HG03439 (cell line): ENCODE measurements at regions not wholly inside any gene's neighbourhood (a gene's known extent, or its start where the extent isn't known, plus 50 kb on each side); places are given as distances from the start of the nearest gene placed in this dataset.

Source experiments
- ATAC-seq: cut with Tn5 transposase; IDR thresholded peaks from one replicate; pipeline ENCODE4 v1.9.1; 2021; ENCODE audit warnings: mild to moderate bottlenecking, moderate library complexity; ENCODE audit not compliant: unreplicated experiment

DNA sequence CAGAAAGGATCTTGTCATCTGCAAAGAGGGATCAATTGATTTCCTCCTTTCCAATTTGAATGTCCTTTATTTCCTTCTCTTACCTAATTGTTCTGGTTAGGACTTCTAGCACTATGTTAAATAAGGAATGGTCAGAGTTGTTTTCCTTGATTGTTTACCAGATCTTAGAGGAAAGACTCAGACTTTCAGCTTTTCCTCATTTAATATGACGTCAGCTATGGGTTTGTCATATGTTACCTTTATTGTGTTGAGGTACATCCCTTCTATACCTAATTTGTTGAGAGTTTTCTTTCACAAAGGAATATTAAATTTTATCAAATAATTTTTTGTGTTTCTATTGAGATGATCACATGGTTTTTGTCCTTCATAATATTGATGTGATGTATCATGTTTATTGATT lies 656.5 kb upstream of the GRAMD2B start:
- no peak for ATAC-seq

DNA sequence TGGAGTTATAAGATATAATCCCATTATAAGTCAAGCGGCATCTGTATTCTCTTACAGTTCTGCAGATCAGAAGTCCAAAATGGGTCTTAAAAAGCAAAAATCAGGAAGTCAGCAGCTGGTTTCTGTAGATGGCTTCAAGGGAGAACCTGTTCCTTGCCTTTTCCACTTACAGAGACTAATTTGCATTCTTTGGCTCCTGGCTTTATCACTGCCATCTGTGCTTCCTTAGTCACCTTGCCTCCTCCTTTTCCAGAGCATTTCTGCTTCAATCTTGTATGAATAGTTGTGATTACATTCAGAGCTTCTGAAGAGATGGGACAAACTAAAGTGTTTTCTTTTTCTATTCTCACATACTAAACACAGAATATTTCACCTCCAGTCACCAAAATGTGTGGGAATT lies 647.3 kb upstream of the GRAMD2B start:
- no peak for ATAC-seq

DNA sequence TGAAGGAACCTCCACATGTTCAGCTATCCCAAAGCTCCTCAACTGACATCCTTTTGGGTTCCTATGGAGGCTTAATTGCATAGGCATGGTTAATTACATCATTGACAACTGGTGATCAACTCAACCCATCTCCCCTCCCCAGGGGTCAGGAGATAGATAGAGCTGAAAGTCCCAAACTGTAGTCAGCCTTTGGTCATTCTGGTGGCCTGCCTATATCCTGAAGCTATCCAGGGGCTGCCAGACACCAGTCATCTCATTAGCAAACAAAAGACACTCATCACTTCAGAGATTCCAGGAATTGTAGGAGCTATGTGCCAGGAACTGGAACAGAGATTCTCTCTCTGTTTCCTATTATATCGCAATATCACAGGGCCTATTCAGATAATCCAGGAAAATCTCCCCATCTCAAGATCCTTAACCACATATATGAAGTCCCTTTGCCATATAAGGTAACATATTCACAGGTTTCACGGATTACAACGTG lies 646.5 kb upstream of the GRAMD2B start:
- no peak for ATAC-seq

DNA sequence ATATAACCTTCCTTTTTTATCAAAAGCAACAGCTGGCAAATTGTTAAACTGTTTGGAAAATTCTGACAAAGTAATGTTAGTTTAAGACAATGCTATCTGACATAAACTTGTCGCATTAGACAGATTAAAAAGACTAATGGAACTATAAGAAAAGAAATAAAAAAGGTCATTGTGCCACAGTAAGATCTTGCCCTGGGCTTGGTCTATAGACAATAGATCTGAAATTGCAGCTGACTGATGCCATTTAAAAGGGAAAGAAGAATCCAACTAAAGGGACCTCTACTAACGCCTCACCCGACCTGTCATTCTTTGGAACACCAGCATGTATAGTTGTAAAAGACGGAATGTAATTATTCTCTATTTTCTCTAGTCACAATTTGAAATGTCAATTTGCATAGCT lies 644.4 kb upstream of the GRAMD2B start:
- no peak for ATAC-seq

DNA sequence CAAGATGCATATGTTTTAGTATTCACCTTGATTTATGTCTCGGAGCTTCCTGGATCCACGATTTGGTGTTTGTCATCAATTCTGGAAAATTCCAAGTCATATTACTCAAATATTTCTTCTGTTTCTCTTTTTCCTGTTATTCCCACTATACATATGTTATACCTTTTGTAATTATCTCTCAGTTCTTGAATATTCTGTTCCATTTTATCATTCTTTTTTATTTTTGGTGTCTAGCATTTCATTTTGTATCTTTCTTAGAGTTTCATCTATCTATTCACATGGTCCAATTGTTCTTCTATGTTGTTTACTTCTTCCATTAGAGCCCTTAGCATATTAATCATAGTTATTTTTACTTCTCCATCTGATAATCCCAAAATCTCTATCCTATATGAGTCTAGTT lies 637.8 kb upstream of the GRAMD2B start:
- ATAC-seq = no peak

DNA sequence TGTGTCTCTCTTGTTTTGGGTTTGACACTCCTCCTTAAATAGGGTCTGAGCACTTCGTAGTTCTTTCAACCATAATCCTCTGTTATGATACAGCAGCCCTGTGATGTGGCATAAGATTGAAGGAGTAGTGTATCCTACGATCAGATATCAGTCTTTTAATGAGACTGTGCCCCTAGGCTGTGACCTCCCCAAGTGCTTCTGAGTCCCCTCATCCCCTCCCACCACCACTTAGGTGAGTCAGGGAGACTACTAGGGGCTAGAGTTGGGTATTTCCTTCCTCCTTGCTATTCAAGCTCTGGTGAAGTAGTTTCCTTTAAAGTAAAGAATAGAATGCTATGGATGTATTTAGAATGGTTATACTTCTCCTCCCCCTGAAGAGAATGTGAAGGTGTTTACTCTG lies 637.2 kb upstream of the GRAMD2B start:
- no peak for ATAC-seq

DNA sequence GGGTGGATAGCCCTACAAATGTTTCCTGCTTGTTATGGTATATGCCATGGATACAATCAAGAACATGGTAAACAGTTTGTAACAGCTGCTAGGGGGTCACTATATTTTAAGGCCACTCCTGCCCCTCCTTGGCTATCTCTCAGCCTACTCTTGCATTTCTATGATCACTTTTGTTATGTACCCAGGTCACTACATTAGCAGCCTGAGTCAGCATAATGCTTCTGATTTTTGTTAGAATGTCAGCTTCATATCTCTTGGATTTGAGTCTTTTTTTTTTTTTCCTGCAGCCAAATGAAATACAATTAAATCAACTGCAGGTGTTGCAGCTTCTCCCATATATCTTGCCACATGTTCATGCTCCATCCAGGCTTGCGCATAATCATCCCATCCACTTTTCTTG lies 629.7 kb upstream of the GRAMD2B start:
- ATAC-seq = no peak

DNA sequence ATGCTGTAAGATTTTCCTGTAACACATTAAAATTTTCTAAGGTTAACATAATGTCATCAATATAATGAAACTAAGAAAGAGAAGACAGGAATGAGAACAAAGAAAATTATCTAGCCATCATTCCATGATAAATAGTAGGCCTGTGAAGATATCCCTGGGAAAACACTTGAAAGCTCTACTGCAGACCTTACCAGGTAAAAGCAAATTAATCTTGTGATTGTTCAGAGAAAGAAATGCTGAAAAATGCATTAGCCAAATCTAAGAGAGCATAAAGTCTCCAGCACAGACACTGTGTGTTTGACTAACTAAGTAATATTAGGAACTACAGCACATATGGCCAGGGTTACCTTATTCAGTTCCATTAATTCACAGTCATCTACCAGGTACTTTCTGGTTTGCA lies 628.3 kb upstream of the GRAMD2B start:
- no peak for ATAC-seq

DNA sequence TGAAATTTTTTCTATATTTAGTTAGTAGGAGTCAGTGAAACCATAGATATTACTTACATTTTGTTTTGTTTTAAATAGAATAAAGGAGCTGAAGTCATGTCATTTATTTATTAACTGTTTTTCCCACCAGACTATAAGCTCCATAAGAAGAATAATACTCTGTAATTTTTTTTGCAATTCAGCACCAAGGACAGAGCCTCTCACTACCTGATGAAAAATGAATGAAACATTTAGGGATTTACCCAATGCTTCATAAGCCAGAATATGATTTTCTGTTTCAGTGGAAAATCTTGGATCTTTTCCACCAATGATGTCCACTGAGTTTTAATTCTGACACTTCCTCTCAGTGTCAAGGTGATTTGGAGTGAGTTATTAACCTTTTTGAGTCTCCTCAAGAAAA lies 624.9 kb upstream of the GRAMD2B start:
- ATAC-seq = no peak

DNA sequence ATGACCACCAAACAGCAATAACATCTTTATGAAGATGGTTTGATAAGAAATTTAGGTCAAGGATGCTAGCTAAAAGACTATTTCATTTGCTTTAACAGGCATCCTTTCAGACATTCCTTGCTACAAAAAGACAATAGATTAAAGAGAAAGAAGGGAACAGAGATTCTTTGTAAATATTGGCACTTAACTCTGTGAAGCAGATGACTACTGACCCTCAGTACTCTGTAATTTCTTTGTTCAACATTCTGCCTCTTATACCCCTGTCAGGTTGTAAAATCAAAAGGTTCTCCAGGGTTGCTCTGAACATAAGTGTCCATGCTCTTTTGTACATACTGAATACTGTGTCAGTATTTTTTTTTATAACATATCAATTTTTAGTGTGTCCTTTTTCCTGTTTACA lies 610.6 kb upstream of the GRAMD2B start:
- ATAC-seq = no peak

DNA sequence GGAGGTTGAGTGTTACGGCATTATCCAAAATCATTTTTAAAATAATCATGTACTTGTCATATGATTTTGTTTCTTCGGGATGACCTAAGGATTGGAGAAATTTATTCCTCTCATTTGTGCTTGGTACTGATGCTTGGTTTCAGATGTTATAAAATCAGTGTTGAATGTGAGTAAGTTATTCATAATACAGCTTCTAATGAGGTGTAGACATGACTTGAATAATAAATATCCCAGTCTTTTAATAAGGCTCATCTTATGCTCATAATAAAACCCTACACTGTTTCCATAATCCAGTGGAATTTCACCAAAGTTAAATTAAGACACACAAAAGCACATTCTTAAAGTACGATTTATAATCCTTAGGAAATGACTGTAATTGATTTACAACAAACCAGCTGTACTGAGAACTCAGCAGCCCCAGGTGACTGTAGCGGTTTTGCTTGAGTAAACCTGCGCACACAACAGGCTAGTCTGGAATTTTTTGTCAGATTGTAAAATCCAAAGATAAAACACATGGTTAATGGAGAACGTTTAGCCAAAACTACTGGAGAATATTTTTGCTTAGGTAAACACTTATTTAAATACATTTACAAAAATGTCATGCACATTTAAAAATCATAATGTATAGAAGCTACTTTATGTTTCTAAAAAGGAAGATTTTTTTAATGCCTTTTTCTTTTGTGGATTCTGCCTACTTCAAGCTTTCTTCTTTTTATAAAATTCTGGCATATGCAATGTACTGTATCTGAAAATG lies 609.8 kb upstream of the GRAMD2B start:
- no peak for ATAC-seq

DNA sequence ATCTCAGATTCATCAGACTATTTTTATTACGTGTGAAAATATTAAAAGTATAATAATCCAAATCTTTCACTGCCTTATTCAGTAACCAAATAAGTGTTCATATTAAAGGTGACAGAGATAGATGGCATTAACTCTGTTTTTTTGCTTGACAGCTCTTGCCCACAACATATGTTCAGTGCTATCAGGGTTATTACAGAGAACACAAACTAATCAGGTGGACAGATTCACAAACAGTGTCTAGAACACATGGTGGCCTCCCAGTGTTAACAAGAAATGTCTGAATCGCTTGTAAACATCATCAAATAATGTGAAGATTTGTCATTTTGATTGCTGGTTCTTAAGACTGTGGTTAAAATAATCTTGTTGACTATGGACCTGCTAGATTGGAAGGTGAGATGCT lies 609.1 kb upstream of the GRAMD2B start:
- ATAC-seq = no peak

DNA sequence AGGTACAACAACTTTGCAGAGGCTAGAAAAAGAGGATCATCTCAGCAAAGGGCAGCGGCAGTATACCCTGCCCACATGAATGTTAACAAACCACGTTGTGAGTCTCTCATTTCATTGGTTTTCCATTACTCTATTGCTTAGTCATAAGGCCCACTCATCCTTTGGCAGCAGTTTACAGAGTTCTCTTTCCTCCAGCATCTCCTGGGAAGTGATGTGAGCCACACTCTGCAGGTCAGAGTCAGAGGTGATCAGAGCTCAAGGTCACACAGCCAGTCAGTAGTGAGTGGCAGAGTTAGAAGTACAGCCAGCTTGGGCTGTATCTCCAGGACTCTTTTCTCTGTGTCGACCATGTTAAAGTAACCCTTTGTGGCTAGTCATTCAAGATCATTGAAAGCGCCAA lies 599.6 kb upstream of the GRAMD2B start:
- ATAC-seq = no peak

DNA sequence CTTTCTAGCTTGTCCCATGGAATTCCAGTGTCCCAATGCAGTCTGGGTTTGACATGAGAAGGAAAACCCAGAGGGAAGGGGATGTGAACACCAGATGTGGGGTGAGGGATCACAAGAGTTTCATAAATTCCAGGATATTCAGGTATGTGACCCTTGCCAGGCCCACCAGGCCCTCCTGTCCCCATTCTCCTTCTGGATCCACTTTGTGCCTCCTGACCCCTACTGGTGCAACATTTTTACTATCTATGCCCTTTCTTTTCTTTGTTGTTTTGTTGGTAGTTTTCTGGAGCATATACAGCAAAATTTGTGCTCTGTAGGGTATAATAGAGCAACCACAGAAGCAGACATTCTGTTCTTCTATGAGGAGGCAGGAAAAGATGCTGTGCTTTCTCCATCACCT lies 597.0 kb upstream of the GRAMD2B start:
- ATAC-seq = no peak

DNA sequence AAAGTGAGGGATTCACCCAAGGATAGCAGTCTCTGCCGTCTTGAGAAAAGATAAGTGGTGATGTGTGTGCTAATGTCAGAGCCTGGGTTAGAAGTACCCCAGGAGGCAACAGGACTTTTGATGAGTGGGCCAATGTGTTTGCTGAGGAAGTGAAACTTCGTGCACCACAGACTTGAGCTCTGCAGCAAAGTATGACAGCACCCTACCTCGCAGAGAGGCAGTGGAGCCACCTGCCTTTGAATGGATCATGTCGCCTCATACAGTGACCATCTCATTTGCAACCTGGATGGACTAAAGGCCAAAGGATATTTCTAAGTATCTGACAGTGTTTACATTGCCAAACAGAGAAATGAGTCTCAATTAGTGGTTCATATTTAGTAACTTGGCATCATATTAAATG lies 593.9 kb upstream of the GRAMD2B start:
- ATAC-seq = peak; percentile 92

DNA sequence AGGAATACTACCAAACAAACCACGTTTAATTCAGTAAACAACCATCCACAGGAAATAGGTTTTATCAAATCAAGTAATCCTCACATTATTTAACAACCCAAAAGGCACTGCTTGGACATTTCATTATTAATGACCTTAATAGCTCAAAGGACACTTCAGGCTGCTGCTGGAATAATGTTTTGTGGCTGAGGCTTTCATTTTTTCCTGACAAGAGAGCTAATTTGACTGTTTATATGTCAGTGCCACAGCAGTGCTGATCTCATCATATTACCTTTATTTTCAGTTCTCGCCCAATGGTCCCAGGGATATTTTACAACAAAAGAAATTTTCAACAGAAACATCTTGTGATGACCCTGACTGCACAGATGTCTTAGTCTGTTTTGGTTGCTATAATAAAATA lies 589.8 kb upstream of the GRAMD2B start:
- ATAC-seq = no peak

DNA sequence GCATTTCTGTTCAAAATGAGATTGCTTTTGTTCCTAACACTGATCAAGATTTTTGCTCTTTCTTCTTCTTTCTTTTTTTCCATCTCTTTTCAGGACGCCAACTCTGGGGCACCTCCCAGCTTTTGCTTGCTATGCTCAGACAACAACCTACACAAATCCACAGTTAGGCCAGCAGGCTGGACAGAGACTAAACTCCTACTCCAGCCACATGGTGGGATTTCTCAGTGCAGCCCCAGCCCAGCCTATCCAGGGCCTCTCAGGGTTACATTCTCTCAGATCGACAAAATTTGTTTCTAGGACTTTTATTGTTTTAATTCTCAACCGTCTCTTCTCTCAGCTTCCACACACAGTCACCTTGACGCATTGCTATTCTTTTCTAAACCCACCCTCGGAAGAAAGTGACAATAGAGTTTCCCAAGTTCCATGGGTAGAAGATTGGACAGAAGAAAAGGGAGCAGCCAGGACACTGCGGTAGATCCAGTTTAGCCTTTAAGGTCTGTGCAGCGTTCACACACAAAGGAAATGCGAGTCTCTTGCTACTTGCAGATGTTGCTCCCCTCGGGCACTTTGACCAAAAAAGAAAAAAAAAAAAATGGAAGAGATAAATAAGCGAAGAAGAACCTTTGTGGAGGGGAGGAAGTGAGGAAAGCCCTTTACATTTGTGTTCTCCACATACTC lies 588.6 kb upstream of the GRAMD2B start:
- no peak for ATAC-seq

DNA sequence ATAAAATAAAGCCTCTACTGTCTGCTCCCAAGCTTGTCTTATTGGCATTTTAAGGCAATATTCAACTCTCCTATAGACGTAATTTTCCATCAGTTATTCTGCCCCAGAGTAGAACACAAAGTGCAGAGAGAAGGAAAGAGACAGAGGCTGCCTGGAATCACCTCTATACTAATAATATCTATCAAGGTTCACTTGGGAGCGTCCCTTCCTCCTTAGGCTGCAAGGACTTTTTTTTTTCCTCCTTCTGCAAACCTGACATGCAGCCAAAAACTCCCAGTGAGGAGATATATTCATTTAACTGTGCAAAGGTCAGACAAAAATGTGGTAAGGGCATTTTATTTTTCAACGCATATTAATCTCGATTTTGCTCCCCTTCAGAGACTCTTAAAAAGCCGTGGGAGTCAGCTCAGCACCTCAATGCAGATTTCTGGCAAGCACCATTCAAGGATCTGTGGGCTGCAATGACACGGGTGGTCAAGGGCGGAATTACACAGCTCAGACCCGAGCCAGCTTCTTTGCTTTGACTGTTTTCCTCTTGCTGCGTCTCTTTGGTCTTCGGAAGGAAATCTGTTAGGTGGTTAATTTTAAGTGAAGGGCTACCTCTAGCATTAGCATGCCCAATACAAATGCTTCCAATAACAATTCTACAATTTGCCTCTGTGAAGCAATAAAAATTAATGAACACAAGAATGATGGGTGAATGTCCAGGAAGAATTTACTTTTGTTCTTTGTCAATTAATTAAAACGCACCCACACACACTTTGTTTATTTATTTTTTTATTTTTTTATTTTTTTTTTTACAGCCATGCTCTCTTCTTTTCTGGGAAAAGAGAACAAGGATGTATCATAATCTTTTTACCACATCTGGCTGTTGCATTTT lies 587.7 kb upstream of the GRAMD2B start:
- ATAC-seq = peak; percentile 74

DNA sequence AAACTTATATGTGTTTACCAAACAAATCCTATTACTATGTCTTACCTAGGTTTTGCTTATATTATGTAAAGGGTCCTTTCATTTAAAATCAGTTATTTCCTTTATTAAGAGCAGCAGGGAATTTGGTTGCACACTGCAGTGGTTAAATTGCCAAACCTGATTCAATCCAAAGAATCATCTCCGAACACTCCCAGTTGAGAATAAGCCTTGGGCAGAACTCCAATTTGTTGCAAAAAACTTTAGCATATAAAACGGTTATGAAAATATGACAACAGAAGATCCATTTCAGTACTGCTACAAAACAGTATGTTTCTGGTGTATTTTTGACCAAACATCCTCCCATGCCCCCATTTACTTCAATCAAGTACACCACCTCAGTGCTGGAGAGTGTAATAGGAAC lies 587.0 kb upstream of the GRAMD2B start:
- ATAC-seq = no peak

DNA sequence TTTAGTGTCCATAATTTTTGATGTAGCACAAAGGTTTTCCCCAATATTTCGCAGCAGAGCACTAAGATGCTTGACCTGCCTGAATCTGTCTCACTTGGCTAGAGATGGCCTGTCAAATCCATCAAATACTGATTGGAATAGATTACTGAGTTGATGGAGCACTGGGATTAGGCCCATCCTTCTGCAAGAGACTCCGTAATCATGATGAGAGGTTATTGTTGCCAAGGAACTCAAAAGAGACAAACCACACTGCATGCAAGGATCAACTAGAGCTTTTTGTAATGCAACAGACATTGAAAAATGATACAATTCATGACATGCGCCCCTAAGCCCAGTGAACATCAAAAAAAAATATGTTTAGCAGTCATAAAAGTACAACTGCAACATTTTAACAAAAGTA lies 585.3 kb upstream of the GRAMD2B start:
- no peak for ATAC-seq

DNA sequence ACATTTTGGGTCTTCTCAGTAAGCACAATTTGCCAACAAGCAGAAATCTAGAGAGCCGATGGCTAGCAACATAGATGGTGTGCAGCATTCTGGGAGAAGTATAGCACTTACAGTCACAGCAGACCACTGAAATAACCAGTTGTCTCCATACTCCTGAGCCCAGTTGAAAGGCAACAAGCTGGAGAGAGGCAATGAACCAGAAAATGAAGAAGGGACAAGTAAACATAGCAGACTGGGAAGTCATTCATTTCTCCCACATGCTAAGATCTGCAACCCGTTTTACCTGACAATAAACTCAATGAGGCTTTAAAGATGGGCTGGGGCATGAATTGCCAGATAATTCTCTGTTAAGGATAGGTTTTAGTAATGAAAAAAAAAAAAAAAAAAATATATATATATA lies 575.6 kb upstream of the GRAMD2B start:
- no peak for ATAC-seq

DNA sequence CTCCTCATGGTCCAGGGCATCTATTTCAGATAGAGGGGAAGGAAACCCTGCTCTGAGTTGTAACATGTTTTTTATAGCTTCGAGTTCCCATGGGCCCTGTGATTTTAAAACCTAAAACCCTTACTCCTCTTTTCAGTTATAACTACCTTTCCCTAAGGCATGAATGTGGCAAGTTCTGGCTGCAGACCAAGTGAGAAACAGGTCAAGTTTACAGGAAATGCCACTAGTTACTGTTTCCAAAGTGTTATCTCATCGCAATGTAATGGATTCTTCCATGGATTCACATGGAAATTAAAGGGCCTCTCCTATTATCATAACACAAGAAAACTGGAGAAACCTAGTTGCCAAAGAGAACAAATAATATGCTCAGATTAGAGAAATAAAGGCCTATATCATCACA lies 574.5 kb upstream of the GRAMD2B start:
- no peak for ATAC-seq
